GM21529 (cell line): ENCODE measurements at regions not wholly inside any gene's neighbourhood (a gene's known extent, or its start where the extent isn't known, plus 50 kb on each side); places are given as distances from the start of the nearest gene placed in this dataset.
"Not testable (repeated sequence)": the region's sequence is repeated elsewhere in the genome, so short reads cannot be mapped to it uniquely, and the experiment has no call there.

Experiments used
- ATAC-seq: cut with Tn5 transposase; IDR thresholded peaks from one replicate; pipeline ENCODE4 v1.9.1; 2021; ENCODE audit not compliant: unreplicated experiment

- no peak for ATAC-seq
Observed at GRCh38 chr13:88196106-88196505, 524.9 kb downstream of the SLITRK5 start.

- ATAC-seq = no peak
Observed at GRCh38 chr13:88217372-88217771, 546.2 kb downstream of the SLITRK5 start.

DNA sequence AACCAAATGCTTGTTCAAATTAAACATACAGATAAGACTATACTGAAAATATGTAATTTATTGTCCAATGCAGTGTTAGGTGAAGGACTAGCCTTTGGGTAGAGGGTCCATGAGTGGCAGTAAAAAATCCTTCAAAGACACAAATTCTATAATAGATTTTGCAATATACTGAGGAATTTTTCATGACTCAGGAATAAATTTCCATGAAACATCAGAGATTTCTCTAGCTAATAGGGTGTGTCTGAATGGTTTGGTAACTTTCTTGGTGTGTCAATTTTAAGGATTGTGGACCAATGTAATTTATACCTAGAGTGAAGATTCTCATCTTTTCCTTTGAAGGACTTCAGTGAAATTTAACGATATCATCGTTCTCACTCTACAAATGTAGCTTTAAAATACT, 546.7 kb downstream of the SLITRK5 start:
- ATAC-seq = no peak

DNA sequence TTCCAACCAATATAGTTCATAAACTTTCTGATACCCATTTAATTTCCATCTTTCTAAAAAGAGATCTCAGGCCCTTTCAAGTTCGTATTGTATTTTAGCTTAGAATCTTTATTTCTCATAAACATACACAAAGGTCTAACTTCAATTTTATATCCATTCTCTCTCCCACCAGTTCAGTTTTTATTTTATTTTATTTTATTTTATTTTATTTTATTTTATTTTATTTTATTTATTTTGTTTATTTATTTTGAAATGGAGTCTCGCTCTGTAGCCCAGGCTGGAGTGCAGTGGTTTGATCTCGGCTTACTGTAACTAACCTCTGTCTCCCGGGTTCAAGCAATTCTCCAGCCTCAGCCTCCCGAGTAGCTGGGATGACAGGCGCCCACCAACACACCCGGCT, 552.8 kb downstream of the SLITRK5 start:
- no peak for ATAC-seq

DNA sequence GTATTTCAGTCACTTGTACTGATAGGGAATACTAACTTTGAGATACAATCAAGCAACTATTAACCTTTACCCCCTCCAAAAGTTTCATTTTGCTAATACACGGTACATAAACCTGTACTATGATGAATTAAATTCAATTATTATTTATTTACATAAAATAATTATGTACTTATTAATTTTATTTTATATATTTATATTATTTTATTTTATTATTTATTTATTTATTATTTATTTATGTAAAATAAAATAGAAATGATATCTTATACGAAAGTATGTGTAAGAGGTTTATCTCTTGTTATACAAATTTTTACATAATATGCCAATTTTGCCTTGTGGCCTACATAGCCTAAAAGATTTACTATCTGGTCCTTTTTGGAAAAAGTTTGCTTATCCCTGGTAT, 564.3 kb downstream of the SLITRK5 start:
- no peak for ATAC-seq

GRCh38 chr13:88246239-88246638, 575.1 kb downstream of the SLITRK5 start:
- ATAC-seq = no peak

DNA sequence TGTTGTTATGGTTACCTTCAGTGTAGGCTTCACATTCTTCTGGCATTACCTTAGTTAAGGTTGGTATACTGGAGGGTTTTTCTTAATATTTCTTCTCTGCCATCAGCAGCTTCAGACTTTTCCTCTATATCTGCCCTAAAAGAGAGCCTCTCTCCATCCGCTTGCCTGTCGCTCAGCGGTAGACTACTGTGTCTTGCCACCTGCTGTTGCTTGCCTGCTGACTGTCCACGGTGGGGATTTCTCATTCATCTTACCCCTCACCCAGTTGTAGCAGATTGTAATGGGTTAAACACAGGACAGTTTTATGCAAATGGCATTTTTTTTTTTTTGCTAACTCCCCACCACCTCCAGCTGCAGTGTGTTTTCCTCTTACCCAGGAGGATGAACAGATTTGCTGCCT, 577.2 kb downstream of the SLITRK5 start:
- ATAC-seq = no peak

DNA sequence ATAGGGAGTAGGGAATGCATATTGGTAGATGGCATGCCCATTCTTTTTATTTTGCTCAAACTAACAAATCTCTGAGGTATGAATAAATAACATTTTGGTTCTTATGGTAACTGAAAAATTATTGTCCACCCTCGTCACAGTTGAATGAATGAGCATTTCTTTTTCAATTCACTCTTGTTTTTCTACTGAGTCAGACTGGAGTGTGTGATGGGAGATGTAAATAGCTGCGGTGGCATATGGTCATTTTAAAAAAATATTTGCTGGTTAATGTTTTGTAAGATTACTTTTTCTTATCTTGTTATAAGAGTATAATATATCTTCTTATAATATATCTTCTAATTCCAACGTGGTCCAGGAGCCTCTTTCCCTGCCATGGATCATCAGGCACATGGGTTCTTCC, 586.5 kb downstream of the SLITRK5 start:
- ATAC-seq = no peak

DNA sequence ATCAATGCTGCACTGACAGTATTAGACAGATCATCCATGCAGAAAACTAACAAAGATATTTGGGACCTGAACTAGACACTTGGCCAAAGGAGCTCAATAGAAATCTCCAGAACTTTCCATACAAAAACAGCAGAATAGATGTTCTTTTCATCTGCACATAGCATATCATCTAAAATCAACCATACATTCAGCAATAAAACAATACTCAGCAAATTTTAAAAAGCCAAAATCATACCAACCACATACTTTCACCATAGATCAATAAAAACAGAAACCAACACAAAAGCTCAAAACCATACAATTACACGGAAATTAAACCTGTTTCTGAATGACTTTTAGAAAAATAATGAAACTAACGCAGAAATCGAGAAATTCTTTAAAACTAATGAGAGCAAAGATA, 592.6 kb downstream of the SLITRK5 start:
- no peak for ATAC-seq

GRCh38 chr13:88281841-88282240, 610.7 kb downstream of the SLITRK5 start:
- no peak for ATAC-seq

- no peak for ATAC-seq
Observed at GRCh38 chr13:88285329-88285728, 614.2 kb downstream of the SLITRK5 start.

- ATAC-seq = no peak
Observed at GRCh38 chr13:88288326-88288725, 617.2 kb downstream of the SLITRK5 start.

GRCh38 chr13:88291731-88292130, 620.6 kb downstream of the SLITRK5 start:
- not testable (repeated sequence) for ATAC-seq

- no peak for ATAC-seq
Observed at GRCh38 chr13:88294368-88294767, 623.2 kb downstream of the SLITRK5 start.

- no peak for ATAC-seq
Observed at GRCh38 chr13:88303157-88303556, 632.0 kb downstream of the SLITRK5 start.

GRCh38 chr13:88303605-88304004, 632.4 kb downstream of the SLITRK5 start:
- no peak for ATAC-seq

- ATAC-seq = no peak
Observed at GRCh38 chr13:88314496-88314895, 643.3 kb downstream of the SLITRK5 start.

DNA sequence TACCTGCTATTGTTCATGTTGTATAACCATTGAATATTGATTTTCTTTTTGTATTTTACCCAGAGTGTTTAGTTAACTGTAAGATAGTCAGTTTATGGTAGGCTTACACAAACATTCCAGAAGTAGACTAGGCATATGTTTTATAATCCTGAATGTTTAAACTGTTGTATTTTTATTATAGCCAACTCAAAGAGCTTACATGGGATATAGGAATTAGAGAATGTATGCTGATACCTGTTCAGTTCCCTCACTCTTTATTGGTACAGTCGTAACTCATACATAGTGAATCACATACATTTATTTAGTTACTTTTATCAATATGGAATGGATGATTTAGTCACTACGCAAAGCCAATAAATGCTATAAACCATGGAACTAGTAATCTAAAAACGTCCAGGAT, 657.9 kb downstream of the SLITRK5 start:
- ATAC-seq = no peak

GRCh38 chr13:88339271-88339741, 668.1 kb downstream of the SLITRK5 start:
- ATAC-seq = no peak

- no peak for ATAC-seq
Observed at GRCh38 chr13:88345171-88345847, 674.1 kb downstream of the SLITRK5 start.

DNA sequence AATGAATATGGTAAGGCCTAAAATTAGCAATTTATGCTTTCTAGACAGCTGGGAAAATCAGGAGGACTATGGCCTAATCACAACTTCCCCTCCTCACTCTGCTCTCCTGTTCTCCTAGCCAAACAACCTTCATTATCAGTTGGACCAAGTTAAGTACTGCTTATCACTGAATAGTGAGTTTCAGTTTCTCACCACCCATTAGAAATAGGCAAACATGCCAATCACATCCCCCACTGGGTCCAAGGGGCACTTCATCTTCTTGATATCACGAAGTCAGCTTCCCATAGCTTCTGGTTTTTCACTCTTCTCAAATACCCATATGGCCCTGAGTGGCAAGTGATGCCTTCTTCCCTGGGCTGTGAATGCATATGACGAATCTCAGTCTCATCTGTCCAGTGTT, 689.6 kb downstream of the SLITRK5 start:
- ATAC-seq = no peak

DNA sequence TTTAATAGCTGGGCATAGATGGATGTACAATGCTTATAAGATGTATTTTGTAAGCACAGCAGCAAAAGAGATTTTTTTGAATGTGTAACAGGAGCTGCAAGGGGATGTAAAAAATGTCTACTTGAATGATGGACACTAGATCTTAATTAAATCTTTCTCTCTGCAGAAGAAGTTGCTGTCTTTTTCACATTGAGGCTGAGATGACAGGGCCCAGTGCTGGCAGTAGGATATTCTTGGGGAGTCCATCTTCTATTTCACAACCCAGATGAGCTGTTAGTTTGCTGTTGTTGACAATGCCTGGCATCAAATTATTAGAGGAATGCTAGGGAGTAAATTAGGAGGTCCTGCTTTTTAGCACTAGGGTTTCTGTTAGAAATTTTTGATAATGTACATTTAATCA, 698.7 kb downstream of the SLITRK5 start:
- ATAC-seq = no peak

- no peak for ATAC-seq
Observed at GRCh38 chr13:88376760-88377388, 705.7 kb downstream of the SLITRK5 start.
